ENCODE measurements at regions not wholly inside any gene's neighbourhood (a gene's known extent, or its start where the extent isn't known, plus 50 kb on each side); places are given as distances from the start of the nearest gene placed in this dataset.

- TF ChIP-seq POLR2AphosphoS5 (IDR thresholded peaks at IDR 0.05) (no peak), MXI1 (conservative IDR thresholded peaks at IDR 0.05; ENCODE audit: poor library complexity, severe bottlenecking) (no peak), REST (IDR thresholded peaks at IDR 0.05; ENCODE audit: borderline replicate concordance) (no peak), RAD21 (conservative IDR thresholded peaks at IDR 0.05) (no peak), EZH2 (IDR thresholded peaks at IDR 0.05; ENCODE audit: borderline replicate concordance, insufficient read depth, low read length, poor library complexity, severe bottlenecking) (no peak)
- no peaks in the 10 kb centered on the region for H3K9me3 ChIP-seq (ENCODE audit: low read length)
- H2AFZ ChIP-seq (ENCODE audit: low read depth, low read length): no peak overlapping the region
- H3F3A ChIP-seq (ENCODE audit: insufficient read depth, low read length, poor library complexity, severe bottlenecking): no peaks in the 10 kb centered on the region
- no peaks in the 10 kb centered on the region for H3K36me3 ChIP-seq (ENCODE audit: insufficient read depth, low read length)
- H3K79me2 ChIP-seq (replicated peaks; ENCODE audit: insufficient read depth, low read length): no peaks in the 10 kb centered on the region
- H3K27me3 ChIP-seq (ENCODE audit: insufficient read depth, low read depth, low read length): no peaks in the 10 kb centered on the region
- no peaks in the 10 kb centered on the region for H3K9me2 ChIP-seq (ENCODE audit: insufficient read depth, low read length)
- no peak overlapping the region for H3K4me2 ChIP-seq (ENCODE audit: low read length)
- no peak overlapping the region for H3K4me3 ChIP-seq (ENCODE audit: low read length)
- no peaks in the 10 kb centered on the region for H4K20me1 ChIP-seq (ENCODE audit: insufficient read depth)
- no peak overlapping the region for H3K9ac ChIP-seq (ENCODE audit: low read length)
- no peak overlapping the region for H3K27ac ChIP-seq (ENCODE audit: low read length)
Measured at GRCh38 chr3:168968609-168969008, 694.9 kb downstream of the MECOM start.

- H3K4me3 ChIP-seq (ENCODE audit: low read length): no peak overlapping the region
- no peaks in the 10 kb centered on the region for H3K79me2 ChIP-seq (replicated peaks; ENCODE audit: insufficient read depth, low read length)
- H3K9ac ChIP-seq (ENCODE audit: low read length): no peak overlapping the region
- H3K36me3 ChIP-seq (ENCODE audit: insufficient read depth, low read length): no peaks in the 10 kb centered on the region
- H4K20me1 ChIP-seq (ENCODE audit: insufficient read depth): no peaks in the 10 kb centered on the region
- no peaks in the 10 kb centered on the region for H3K27me3 ChIP-seq (ENCODE audit: insufficient read depth, low read depth, low read length)
- TF ChIP-seq MXI1 (conservative IDR thresholded peaks at IDR 0.05; ENCODE audit: poor library complexity, severe bottlenecking) (no peak), REST (IDR thresholded peaks at IDR 0.05; ENCODE audit: borderline replicate concordance) (no peak), EZH2 (IDR thresholded peaks at IDR 0.05; ENCODE audit: borderline replicate concordance, insufficient read depth, low read length, poor library complexity, severe bottlenecking) (no peak), EP300 (conservative IDR thresholded peaks at IDR 0.05; ENCODE audit: poor library complexity, severe bottlenecking) (no peak), POLR2AphosphoS5 (IDR thresholded peaks at IDR 0.05) (no peak)
- H2AFZ ChIP-seq (ENCODE audit: low read depth, low read length): no peak overlapping the region
- H3K4me2 ChIP-seq (ENCODE audit: low read length): no peak overlapping the region
- no peaks in the 10 kb centered on the region for H3K9me3 ChIP-seq (ENCODE audit: low read length)
- H3F3A ChIP-seq (ENCODE audit: insufficient read depth, low read length, poor library complexity, severe bottlenecking): no peaks in the 10 kb centered on the region
- H3K9me2 ChIP-seq (ENCODE audit: insufficient read depth, low read length): no peaks in the 10 kb centered on the region
- H3K27ac ChIP-seq (ENCODE audit: low read length): no peak overlapping the region
Measured at GRCh38 chr3:168964736-168965135, 698.8 kb downstream of the MECOM start.

GRCh38 chr3:168961271-168961670, 702.2 kb downstream of the MECOM start:
- H3K9ac ChIP-seq (ENCODE audit: low read length): no peak overlapping the region
- no peak overlapping the region for H3K27ac ChIP-seq (ENCODE audit: low read length)
- no peak overlapping the region for H2AFZ ChIP-seq (ENCODE audit: low read depth, low read length)
- no peak overlapping the region for H3K4me3 ChIP-seq (ENCODE audit: low read length)
- H3K36me3 ChIP-seq (ENCODE audit: insufficient read depth, low read length): no peaks in the 10 kb centered on the region
- no peak overlapping the region for H3K4me2 ChIP-seq (ENCODE audit: low read length)
- H3F3A ChIP-seq (ENCODE audit: insufficient read depth, low read length, poor library complexity, severe bottlenecking): no peaks in the 10 kb centered on the region
- no peaks in the 10 kb centered on the region for H3K27me3 ChIP-seq (ENCODE audit: insufficient read depth, low read depth, low read length)
- no peaks in the 10 kb centered on the region for H3K9me3 ChIP-seq (ENCODE audit: low read length)
- no peaks in the 10 kb centered on the region for H3K79me2 ChIP-seq (replicated peaks; ENCODE audit: insufficient read depth, low read length)
- H4K20me1 ChIP-seq (ENCODE audit: insufficient read depth): no peaks in the 10 kb centered on the region
- no peaks in the 10 kb centered on the region for H3K9me2 ChIP-seq (ENCODE audit: insufficient read depth, low read length)
- TF ChIP-seq POLR2AphosphoS5 (IDR thresholded peaks at IDR 0.05): no peak
- TF ChIP-seq TAF1 (IDR thresholded peaks at IDR 0.05; ENCODE audit: low read depth): no peak
- no peak for TF ChIP-seq EZH2 (IDR thresholded peaks at IDR 0.05; ENCODE audit: borderline replicate concordance, insufficient read depth, low read length, poor library complexity, severe bottlenecking)
- TF ChIP-seq MXI1 (conservative IDR thresholded peaks at IDR 0.05; ENCODE audit: poor library complexity, severe bottlenecking): no peak
- TF ChIP-seq SMC3 (conservative IDR thresholded peaks at IDR 0.05; ENCODE audit: poor library complexity): no peak
- no peak for TF ChIP-seq RAD21 (conservative IDR thresholded peaks at IDR 0.05)
- TF ChIP-seq REST (IDR thresholded peaks at IDR 0.05; ENCODE audit: borderline replicate concordance): no peak
- no peak for TF ChIP-seq EP300 (conservative IDR thresholded peaks at IDR 0.05; ENCODE audit: poor library complexity, severe bottlenecking)
